ENCODE measurements at regions not wholly inside any gene's neighbourhood (a gene's known extent, or its start where the extent isn't known, plus 50 kb on each side); places are given as distances from the start of the nearest gene placed in this dataset.

DNA sequence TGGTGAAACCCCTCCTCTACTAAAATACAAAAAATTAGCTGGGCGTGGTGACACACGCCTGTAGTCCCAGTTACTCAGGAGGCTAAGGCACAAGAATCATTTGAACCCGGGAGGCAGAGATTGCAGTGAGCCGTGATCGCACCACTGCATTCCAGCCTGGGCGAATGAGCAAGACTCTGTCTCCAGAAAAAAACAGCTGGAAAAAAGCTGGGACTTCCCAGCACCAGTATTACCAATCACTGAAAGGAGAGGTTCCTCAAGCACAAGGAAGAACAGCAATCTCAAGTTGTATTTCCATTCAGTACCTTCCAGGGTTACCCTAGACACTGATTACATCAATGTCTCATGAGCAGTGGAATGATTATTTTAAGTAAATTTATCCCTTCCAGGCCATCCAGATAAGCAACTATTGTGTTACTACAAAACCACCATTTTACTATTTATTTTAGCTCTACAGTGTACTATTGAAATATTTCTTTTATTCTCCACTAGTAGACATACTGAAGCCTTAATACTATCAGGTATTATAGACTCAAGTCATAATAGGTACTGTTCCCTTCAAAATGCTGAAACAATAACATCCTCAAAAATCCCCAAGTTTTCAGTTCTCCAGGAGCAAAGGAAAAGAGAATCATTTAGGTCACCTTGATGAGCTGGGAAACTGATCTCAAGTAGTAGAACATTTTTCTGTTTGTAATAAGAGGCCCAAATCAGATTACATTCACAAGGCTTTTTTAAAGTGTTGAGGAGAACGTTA, 54.8 kb upstream of the VGLL4 start:
- Histone ChIP-seq H2BK5ac (ENCODE audit: low read depth, low read length, poor library complexity, severe bottlenecking) (no peak overlapping the region), H2BK15ac (ENCODE audit: low read depth, low read length) (no peak overlapping the region), H3K27me3 (ENCODE audit: control insufficient read depth, insufficient read depth, low read length) (no peaks in the 10 kb centered on the region), H4K5ac (ENCODE audit: low read depth, low read length) (no peak overlapping the region), H3K56ac (ENCODE audit: extremely low read depth, insufficient read depth, low read length) (no peak overlapping the region), H3K4me2 (ENCODE audit: low read depth, low read length) (no peak overlapping the region; the same call in 1 of the 2 replicates), H4K8ac (ENCODE audit: low read depth in 2 of 2, low read length in 2 of 2) (no peak overlapping the region), H2BK120ac (ENCODE audit: low read depth, low read length) (no peak overlapping the region), H3K4me1 (ENCODE audit: control insufficient read depth, insufficient read depth, low read length) (peaks cover 3% of the 10 kb centered on the region), H3K14ac (replicated peaks; ENCODE audit: low read depth, low read length) (no peak overlapping the region), H3K27ac (ENCODE audit: insufficient read depth, low read length) (no peak overlapping the region), H3K9ac (ENCODE audit: low read depth, low read length) (no peak overlapping the region), H3K36me3 (ENCODE audit: control insufficient read depth, insufficient read depth, low read length) (peaks cover 7% of the 10 kb centered on the region; the same call in 1 of the 2 replicates), H2BK20ac (ENCODE audit: low read depth, low read length) (no peak overlapping the region), H3K9me1 (ENCODE audit: insufficient read depth, low read length) (no peaks in the 10 kb centered on the region), H3K4me3 (ENCODE audit: insufficient read depth, low read depth, low read length) (no peak overlapping the region), H2AK9ac (replicated peaks; ENCODE audit: low read depth, low read length, poor library complexity) (no peak overlapping the region), H3K4ac (ENCODE audit: low read depth, low read length) (no peak overlapping the region), H3K79me1 (ENCODE audit: low read depth in 1 of 2, low read length in 2 of 2) (peaks cover 1 to 8% of the 10 kb centered on the region in 2 experiments; a peak in 1 of 4 replicates), H2AFZ (replicated peaks; ENCODE audit: low read length, poor library complexity) (no peak overlapping the region), H3K23ac (ENCODE audit: low read depth, low read length) (no peak overlapping the region), H3K18ac (ENCODE audit: low read depth, low read length) (no peak overlapping the region), H2AK5ac (ENCODE audit: low read depth, low read length) (no peak overlapping the region), H4K91ac (ENCODE audit: insufficient read depth, low read depth, low read length) (no peak overlapping the region), H4K20me1 (ENCODE audit: insufficient read depth, low read length) (no peaks in the 10 kb centered on the region), H3K9me3 (ENCODE audit: control insufficient read depth, insufficient read depth, low read length) (no peaks in the 10 kb centered on the region)
- ATAC-seq (ENCODE audit: low read depth), result peak; percentile 29
- dilution Hi-C loops (cut with HindIII; ENCODE audit: low sequenced_read_pairs, unreplicated experiment) (no loop called here), intact Hi-C loops (cut with micrococcal nuclease) (no loop called here), in situ Hi-C loops (cut with MboI; ENCODE audit: low sequenced_read_pairs) (no loop called here)
- BruUV-seq (replicated peaks), result no TSS peak
- ChIA-PET CTCF (interaction anchor here (0.7 to 1.0 kb wide), 2 partner anchors 14 to 105 kb away, joined by 3 read pairs; no protein-coding TSS in a partner anchor), POLR2A (ENCODE audit: unreplicated experiment) (no interaction called here)
- TF ChIP-seq CHD1 (IDR thresholded peaks at IDR 0.05; ENCODE audit: low read depth, low read length), result no peak
- peak; percentile 24 for DNase-seq
- 96% methylated on average over 4 of the region's 7 CpGs; no CpG with 5 or more reads in 1 of the 2 experiments for WGBS, 2 experiments (ENCODE audit: extremely low coverage in 2 of 2, insufficient read length in 1 of 2)

Measured in IMR-90 (cell line).